HG03520 (cell line): ENCODE measurements at regions not wholly inside any gene's neighbourhood (a gene's known extent, or its start where the extent isn't known, plus 50 kb on each side); places are given as distances from the start of the nearest gene placed in this dataset.
"Not testable (repeated sequence)": the region's sequence is repeated elsewhere in the genome, so short reads cannot be mapped to it uniquely, and the experiment has no call there.

Experiments
- ATAC-seq: cut with Tn5 transposase; IDR thresholded peaks from one replicate; pipeline ENCODE4 v1.9.1; 2021; ENCODE audit warnings: mild to moderate bottlenecking, moderate library complexity; ENCODE audit not compliant: unreplicated experiment

DNA sequence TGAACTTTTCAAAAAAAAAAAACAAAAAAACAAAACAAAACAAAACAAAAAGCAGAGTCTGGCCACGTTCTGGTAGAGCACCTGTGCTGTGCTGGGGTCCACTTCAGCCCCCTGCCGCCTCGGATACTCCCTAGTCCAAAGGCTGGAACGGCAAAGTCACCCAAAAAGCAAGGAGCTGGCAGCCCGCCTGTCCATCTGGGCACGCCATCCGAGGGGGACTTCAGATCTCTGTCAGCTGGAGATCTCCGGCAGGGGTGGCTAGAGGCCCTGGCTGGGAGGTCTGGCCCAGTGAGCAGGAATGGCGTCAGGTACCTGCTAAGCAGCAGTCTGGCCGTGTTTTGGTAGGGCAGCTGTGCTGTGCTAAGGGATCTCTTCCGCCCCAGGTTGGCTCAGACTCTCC lies 152.3 kb upstream of the ZNF516 start:
- ATAC-seq, result no peak

DNA sequence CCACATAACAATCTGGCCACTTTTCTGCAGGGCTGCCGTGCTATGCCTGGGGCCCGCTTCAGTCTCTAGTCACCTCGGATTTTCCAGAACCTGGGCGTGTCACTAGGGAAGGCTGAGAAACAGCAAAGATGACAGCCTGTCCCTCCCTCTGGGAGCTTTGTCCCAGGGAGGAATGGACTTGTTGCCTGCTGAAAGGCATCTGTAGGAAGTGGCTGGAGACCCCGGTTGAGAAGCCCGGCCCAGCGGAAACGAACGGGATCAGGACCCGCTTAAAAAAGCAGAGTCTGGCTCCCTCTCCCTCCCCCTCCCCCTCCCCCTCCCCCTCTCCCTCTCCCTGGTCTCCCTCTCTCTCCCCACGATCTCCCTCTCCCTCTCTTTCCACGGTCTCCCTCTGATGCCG lies 149.5 kb upstream of the ZNF516 start:
- no peak for ATAC-seq

DNA sequence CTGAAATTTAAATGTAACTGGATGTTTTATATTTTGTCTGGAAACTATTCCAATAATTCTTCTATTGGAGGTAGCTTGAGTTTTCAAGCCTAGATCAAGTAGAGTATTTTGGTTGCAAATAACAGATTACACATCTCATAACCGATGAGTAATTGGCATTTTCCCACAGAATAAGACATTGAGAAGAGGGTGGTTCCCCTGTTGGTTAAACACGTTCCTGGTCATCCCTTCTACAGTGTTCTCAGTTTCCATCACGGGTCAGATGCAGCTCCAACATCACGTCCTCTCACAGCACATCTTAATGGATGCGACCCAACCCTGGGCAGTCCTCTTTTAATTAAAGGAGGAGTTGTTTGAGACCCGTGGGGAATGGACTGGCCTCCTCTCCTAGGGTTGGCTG lies 149.0 kb upstream of the ZNF516 start:
- no peak for ATAC-seq

DNA sequence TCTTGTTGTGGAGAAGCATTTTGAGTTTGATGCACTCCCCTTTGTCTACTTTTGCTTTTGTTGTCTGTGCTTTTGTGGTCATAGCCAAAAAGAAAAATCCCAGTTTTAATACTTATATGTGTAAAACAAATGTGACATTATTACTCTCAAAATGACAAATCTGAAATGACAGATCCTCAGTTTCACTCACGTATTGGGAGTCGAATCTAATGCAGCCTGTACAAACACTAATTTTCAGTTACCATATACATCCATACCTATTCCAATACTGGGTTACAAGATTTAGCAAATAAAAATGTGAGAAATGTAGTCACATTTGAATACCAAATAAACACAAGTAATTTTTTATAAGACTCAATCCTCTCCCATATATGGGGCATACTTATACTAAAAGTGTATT lies 148.2 kb upstream of the ZNF516 start:
- no peak for ATAC-seq

DNA sequence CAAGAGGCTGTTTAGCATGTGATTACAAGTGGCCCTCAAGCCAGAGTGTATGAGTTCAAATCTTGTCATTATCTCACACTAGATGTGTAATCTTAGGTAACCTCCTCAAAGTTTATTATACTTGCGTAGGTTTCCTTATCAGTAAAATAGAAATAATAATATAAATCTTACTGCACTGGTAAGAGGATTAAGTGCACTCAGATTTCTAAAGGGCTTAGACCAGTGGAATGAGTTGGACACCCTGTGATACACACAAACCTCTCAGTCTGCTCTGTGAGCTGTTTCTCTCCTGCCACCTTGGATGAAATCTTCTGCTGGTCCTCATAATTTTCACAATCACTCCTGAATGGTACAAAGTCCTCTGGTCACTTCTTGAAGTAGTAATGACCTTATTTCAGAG lies 145.4 kb upstream of the ZNF516 start:
- ATAC-seq, result no peak

DNA sequence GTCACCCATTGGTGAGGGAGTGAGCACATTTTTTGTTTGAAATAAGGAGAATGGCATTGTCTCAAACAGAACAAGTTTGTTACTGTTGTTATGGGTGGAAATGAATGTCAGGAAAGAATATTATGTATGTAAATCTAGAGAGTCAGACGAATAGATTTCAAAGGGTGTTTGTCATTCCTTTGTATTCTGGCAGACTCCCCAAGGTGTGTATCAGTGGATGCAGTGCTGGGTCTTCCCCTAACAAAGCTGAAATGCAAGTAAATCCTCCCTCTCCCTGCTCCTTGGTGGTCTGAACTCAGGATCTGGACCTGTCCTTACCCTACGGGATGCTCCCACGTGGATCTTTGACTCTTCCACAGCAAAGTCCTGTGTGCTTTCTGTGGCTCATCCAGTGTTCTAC lies 139.5 kb upstream of the ZNF516 start:
- no peak for ATAC-seq

DNA sequence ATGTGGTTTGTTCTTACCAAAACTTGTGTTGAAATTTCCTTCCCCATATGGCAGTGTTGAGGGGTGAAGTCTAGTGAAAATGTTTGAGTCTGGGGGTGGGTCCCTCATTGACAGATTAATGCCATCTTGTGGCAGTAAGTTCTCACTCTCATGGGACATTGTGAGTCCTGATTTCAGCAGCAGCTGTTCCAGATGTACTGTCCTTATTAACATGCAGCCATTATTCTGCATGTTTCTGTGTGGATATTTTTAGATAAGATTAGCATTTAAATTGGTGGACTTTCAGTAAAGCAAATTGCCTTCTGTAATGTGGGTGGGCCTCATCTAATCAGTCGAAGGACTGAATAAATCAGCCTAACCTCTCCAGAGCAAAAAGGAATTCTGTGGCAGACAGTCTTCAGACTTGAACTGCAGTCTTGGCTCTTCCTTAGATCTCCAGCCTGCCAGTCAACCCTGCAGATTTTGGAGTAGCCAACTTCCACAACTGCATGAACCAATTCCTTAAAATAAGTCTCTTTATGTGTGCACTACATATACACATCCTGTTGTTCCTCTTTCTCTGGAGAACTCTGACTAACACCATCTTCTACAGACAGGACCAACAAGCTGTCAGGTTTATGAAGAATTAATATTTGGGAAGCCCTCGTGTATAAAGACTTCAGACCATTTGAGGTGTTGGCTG lies 138.7 kb upstream of the ZNF516 start:
- no peak for ATAC-seq

DNA sequence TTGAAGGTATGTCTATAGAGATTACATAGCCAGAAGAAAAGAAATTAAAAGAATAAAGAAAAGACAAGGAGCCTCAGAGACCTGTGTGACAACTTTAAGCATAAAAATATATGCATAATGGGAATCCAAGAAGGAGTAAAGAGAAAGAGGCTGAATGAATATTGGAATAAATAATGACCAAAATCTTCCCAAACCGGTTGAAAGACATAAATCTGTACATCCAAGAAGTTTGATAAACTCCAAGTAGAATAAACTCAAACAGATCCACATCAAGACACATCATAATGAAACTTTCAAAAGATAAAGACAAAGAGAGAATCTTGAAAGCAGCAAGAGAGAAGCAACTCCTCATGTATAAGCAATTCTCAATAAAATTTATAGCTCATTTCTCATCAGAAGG lies 132.4 kb upstream of the ZNF516 start:
- no peak for ATAC-seq

DNA sequence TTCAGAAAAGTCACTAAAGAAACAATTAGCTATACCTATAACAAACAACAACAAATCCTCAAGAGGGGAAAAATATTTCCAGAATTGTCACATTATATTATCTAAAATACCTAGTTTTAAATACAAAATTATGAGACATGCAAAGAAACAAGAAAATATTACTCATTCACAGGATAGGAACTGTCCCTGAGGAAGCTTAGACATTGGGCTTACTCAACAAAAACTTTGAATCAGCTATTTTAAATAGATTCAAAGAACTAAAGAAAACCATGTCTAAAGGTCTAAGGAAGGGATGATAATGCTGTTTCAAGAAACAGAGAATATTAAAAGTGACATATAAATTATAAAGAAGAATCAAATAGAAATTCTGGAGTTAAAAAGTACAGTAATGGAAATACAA lies 131.9 kb upstream of the ZNF516 start:
- no peak for ATAC-seq

DNA sequence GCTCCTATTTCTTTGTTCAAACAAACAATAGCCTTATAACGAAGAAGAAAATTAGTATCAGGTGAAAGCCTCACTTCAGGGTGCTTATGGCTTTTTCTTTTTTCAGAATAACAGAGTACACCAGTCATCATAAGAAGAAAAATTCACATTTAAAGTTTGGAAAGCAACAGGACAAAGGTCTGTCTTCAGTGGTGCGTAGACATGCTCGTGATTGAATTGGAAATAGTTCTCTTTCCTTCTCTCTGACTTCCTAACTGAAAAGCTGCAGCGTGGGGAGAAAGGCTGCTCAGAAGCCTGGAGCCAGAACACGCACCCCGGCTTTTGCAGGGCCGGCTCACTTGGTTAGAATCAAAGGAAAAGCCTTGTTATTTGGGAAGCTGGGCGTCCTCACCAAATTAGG lies 127.6 kb upstream of the ZNF516 start:
- ATAC-seq, result no peak

DNA sequence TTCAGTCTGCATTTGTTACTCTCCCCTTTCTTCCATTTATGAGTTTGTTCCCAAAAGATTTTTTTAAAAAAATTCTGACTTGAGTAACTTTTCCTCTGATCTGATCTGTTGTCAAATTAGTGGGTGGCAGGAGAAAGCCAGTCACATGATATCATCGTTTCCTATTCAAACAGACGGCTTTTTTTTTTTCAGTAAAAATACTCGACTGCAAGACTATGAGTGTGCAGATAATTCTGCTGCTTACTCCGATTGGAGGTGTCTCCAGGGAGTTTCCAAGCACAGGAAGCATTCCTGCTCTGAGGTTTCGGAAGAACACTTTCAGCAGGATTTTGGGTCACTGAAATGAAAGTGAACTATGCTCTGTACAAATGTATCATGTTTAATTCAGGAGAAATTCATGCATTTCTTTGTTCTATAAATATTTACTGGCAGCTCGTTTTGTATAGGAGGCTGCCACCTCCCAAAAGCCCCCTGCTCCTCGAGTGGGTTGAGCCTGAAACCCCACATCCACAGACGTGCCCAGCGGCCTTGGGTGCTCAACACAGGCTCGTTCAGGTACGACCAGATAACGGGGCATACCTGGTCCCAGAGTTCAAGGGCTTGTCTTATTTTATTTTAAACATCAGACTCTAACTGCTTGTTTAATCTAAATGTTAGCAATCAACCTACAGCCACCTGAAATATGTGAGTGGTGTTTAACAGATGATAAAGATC lies 126.9 kb upstream of the ZNF516 start:
- no peak for ATAC-seq

DNA sequence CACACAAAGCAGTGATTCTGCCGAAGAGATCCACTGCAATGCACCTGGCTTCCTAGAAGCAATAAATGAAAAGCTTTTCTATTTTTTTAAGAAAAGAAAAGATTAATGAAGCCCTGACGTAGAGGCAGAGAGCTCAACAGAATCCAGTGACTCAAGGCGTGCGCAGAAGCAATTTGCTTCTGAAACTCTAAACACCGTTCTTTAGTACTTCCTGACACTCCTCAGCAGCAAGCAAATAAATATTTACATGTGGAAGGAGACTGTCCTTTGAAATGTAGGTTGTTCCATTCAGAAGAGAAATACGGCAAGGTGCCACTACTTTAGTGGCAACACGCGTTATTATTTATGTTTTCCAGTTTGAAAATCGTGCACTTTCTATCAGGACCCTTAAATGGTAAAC lies 126.2 kb upstream of the ZNF516 start:
- ATAC-seq, result no peak

DNA sequence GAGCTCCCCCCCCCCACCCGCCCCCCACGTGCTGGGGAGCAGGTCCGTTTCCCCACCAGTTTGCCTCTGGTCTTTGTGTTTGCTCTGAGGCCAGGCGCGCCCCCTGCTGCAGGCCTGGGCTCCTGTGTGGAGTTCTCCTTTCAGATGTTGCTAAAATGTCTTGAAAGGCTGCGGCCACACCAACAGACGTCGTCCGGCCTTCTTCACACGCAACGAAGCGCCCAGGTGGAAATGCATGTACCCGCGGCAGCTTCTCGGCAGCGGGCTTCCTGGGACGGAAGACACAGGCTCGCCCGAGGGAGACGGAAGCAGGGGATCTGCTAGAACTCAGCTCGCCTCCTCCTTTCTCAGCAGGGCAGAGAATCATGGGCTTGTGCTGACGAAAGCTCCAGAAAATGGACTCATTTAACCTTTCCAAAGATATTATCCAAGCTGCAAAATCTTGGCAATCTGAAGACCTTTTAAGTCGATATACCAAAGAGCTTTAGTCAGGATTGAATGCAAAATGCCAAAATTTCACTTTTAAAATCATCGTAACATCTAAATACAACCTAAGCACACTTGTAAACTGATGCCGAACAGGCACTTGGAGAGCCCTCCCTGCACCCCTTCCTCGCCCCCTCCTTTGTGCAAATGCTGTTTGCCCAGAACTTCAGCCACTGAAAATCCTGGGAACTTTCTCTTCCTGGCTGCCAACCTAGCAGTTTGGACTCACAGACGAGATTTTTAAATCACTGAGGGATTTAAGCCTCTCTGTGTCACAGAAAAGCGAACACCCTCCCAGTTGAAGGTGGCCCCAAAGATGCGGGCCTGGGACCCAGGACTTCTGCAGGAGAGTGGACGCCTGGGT lies 125.5 kb upstream of the ZNF516 start:
- no peak for ATAC-seq

DNA sequence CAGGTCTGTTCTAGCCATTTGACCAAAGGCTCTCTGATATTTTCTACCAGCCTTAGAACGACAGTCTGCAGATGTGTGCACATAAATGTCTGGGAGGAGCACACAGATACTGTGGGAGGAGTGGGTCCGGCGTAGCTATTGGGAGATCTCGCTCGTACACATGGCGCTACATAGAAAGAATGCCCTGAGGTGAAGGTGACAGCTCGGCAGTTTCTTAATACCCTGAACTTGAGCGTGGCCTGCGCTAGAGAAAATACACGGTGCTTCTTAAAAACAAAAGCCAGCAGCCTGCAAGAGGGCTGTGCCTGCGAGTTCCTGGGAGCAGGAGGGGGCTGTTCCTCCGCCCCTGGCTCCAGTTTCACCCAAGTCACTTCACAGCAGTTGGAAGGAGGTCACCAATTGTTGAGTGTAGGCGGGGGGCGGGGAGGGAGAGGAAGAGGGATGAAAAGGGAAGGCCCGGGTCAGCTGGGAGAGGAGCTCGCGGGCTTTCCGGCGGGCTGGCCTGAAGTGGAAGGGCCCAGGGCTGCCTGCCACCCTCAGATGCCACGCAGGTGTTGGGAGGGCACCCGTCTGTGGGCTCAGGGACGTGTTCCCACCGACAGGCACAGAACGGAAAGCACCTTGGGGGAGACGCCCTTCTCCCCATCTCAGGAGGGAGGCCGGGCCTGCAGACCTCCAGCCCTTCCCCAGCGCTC lies 124.7 kb upstream of the ZNF516 start:
- no peak for ATAC-seq

DNA sequence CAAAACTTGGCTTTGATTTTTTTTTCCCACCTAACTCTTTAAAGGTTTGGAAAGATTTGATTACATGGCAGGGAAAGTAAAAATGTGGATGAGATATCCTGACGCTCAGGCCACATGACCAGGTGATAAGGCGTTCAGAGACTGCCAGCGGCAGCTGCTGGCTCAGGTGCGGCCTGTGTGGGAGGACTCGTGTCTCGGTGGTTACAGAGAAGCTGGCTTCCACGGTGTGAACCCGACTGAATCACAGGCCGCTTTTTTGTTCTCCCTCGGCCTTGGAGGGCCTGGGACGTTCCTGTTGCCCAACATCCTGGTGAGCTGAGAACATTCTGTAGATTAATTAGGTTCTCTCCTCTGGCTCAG lies 124.2 kb upstream of the ZNF516 start:
- ATAC-seq, result no peak

DNA sequence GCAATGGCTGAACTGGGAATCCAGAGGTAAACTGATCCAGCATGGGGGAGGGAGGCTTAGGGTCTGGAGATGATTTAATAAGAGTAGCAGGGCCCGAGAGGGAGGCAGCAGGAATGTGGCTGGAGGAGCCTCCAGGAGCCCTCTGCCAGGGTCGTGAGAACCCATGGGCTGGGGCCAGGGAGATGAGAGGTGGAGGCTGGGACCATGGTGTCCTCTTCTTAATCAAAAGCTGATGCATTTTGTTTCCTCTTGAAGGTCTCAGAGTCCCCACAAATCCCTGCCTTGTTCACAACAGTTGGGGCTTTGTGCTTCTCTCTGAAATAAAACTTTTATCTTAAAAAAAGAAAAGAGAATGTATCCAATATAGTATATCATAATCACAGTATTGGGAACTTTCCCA lies 123.7 kb upstream of the ZNF516 start:
- ATAC-seq, result no peak

DNA sequence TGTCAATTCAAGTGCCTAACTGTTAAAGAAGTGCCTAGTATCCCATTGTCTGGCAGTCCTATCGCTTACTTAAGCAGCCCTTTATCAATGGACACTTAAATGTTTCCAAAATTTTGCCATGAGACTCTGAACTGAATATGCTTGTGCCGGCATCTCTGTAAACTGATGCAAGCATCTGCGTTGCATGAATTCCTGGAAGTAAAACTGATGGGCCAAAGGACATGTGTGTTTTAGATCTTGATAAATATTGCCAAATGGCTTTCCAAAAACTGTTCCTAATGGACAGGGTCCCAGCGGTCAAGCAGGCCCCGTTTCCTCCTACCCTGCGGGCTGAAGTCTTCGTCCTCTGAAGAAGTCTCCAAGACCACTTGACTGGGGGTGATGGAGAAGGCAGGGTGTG lies 121.3 kb upstream of the ZNF516 start:
- ATAC-seq, result no peak

DNA sequence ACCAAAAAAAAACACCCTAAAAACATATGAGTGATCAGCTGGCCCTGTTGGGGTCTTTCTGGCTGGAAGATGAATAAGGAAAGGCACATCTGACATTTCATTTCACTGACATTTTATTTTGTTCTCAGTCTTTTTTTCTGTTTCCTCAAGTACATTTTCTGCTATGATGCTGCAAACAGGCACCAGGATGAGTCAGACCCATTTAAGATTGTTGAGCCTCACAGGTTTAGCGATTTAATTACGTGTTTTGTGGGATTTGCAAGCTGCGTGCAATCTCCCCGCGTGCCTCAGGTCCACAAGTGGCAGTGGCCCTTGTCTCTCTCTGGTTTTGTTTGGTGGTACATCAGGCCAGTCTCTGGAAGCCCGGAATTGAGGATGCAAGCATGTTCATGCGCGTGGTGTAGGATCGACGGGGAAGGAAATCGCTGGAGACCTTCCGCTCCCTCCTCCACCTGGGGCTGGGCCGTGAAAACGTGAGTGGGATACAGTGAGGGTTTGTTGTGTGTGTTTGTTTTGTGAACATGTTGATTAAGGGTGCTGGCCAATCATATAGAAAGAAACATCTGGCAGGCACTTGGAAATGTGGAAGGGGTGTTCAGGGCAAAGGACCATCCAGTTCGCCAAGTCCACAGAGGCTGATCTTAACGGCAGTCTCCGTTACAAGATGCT lies 120.2 kb upstream of the ZNF516 start:
- no peak for ATAC-seq

DNA sequence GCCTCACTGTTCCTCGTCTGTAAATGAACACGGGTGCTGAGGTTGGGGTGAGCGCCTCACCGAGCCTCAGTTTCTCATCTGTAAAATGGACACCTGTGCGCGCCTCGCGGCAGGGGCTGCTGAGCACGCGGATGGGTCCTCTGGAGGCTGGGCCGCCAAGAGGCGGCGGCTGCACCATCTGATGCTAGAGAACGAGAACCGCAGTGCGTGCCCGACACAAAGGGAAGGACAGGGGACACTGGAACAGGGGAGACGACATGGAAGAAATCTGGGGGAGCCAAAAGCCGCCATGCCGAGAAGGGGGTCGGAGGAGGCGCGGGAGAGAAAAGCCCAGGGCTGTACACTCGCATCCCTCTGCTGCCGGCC lies 118.7 kb upstream of the ZNF516 start:
- ATAC-seq, result no peak

DNA sequence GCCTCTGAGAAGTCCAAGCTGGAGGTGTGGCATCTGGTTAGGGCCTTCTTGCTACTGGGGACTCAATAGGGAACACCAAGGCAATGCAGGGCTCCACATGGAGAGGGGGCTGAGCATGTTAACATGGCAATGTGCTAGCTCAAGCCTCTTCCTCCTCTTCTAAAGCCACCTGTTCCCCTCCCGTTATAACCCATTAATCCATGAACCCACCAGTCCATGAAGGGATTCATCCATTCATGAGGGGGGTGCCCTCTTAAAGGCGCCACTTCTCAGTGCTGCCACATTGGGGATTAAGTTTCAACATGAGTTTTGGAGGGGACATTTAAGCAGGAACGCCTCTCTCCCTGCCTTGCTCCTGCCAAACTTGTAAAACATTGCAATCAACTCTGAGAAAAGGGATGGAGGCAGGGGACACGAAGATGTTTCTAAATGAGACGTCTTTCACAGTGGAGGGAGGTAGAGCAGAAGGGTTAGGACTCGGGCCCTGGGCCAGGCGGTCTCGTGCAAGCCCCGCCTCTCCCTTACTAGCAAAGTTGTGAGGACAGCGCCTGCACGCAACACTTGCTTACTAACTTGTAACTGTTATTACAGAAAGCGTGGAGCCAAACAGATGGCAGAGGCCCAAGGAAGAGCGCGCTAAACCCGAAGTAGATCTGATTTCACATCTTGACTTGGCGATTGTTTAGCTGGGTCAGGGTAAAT lies 118.2 kb upstream of the ZNF516 start:
- no peak for ATAC-seq

DNA sequence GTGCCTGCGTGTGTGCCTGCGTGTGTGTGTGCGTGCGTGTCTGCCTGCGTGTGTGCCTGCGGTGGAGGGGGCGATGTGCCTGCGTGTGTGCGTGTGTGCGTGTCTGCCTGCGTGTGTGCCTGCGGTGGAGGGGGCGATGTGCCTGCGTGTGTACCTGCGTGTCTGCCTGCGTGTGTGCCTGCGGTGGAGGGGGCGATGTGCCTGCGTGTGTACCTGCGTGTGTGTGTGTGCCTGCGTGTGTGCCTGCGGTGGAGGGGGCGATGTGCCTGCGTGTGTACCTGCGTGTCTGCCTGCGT lies 116.7 kb upstream of the ZNF516 start:
- not testable (repeated sequence) for ATAC-seq
